A549 (cell line): ENCODE measurements at regions not wholly inside any gene's neighbourhood (a gene's known extent, or its start where the extent isn't known, plus 50 kb on each side); places are given as distances from the start of the nearest gene placed in this dataset.

Source experiments
- ATAC-seq, 2 experiments: fragments of 200-7000 bp in 1 of 2; fragments of >200 bp in 1 of 2; cut with Nextera tagmentation in 1 of 2; cut with Tn5 transposase in 1 of 2; 3 replicates each; pipeline versions ENCODE4 v1.8.0 to v1.9.1; 2018 to 2020; ENCODE audit warnings: mild to moderate bottlenecking in 1 of 2, moderate library complexity in 1 of 2
- CTCF ChIA-PET: fragments of 300-600 bp; sonication (Branson Sonifier 250); formaldehyde crosslinking; extraction: SDS; loops from one replicate; lab custom pipeline; 2021; ENCODE audit warnings: antibody characterized with exemption, inconsistent platforms; lab: Yijun Ruan, JAX
- POLR2A ChIA-PET: fragments of 350-600 bp; formaldehyde crosslinking; extraction: SDS; loops from one replicate; lab custom pipeline; 2021; ENCODE audit warnings: antibody characterized with exemption, inconsistent platforms; lab: Yijun Ruan, JAX
- DNase-seq, 2 experiments: peaks; one replicate each; pipeline versions ENCODE4 v3.0.0 to v3.0.0-alpha.2; 2011 to 2016; ENCODE audit warnings: low read depth in 1 of 2, low spot score in 1 of 2
- FAIRE-seq: peaks from 2 replicates; lab custom pipeline; 2011; peaks lifted over from hg19 to GRCh38; lab: Jason Lieb, UNC
- H3K27ac ChIP-seq, 2 experiments: fragments of >200 bp; sonication (Bioruptor Twin); formaldehyde crosslinking; 3 replicates each; pipeline ENCODE4 v1.5.1; 2016 to 2017
- H3K4me1 ChIP-seq: fragments of >200 bp; sonication (Bioruptor Twin); formaldehyde crosslinking; 3 replicates; pipeline ENCODE4 v1.6.1; 2016
- H3K4me2 ChIP-seq: fragments of >200 bp; sonication (Bioruptor Twin); formaldehyde crosslinking; 3 replicates; pipeline ENCODE4 v1.6.1; 2016
- H3K4me3 ChIP-seq: fragments of >200 bp; sonication (Bioruptor Twin); formaldehyde crosslinking; 3 replicates; pipeline ENCODE4 v1.5.1; 2016
- H3K9me3 ChIP-seq: fragments of >200 bp; sonication (Bioruptor Twin); formaldehyde crosslinking; 3 replicates; pipeline ENCODE4 v1.6.1; 2016
- BHLHE40 ChIP-seq: IDR thresholded peaks from 2 replicates; pipeline ENCODE4 v1.6.1; 2012; ENCODE audit warnings: low read depth, low read length, inconsistent platforms
- CHD2 ChIP-seq: fragments of 150-350 bp; IDR thresholded peaks from 2 replicates; pipeline ENCODE4 v1.6.1; 2014; ENCODE audit warnings: low read length; ENCODE audit not compliant: partially characterized antibody
- EP300 ChIP-seq, 2 experiments: fragments of >200 bp; sonication (Bioruptor Twin); formaldehyde crosslinking; IDR thresholded peaks; 2 replicates in 1 of 2; 3 replicates in 1 of 2; pipeline ENCODE4 v1.6.1; 2016 to 2017
- ESRRA ChIP-seq: fragments of 150-350 bp; IDR thresholded peaks from 2 replicates; pipeline ENCODE4 v1.6.1; 2014; ENCODE audit warnings: mild to moderate bottlenecking, low read length, borderline replicate concordance
- FOSL2 ChIP-seq, 2 experiments: fragments of 450-650 bp in 1 of 2; fragments of >200 bp in 1 of 2; sonication (Bioruptor Twin) in 1 of 2; formaldehyde crosslinking; IDR thresholded peaks; 2 replicates each; pipeline versions ENCODE4 v1.5.0 to v1.6.1; 2016 to 2020; ENCODE audit warnings: mild to moderate bottlenecking in 1 of 2, moderate library complexity in 1 of 2
- GATA3 ChIP-seq: IDR thresholded peaks from 2 replicates; pipeline ENCODE4 v1.6.1; 2012; ENCODE audit warnings: borderline replicate concordance
- HDAC2 ChIP-seq: fragments of 200-600 bp; sonication (generic); IDR thresholded peaks from 2 replicates; pipeline ENCODE4 v1.6.1; 2016
- HOXB13 ChIP-seq: fragments of 250-450 bp; sonication (Bioruptor Pico); IDR thresholded peaks from 2 replicates; pipeline ENCODE4 v1.5.0; 2020; ENCODE audit warnings: low read depth, mild to moderate bottlenecking, moderate library complexity
- JUN ChIP-seq, 2 experiments: fragments of >200 bp; sonication (Bioruptor Twin); formaldehyde crosslinking; IDR thresholded peaks; 2 replicates in 1 of 2; 3 replicates in 1 of 2; pipeline ENCODE4 v1.6.1; 2016 to 2017
- KDM5A ChIP-seq: fragments of 200-600 bp; sonication (generic); IDR thresholded peaks from 2 replicates; pipeline ENCODE4 v1.6.1; 2016; ENCODE audit warnings: antibody characterized with exemption, mild to moderate bottlenecking
- MAFK ChIP-seq: fragments of 450-650 bp; IDR thresholded peaks from 2 replicates; pipeline ENCODE4 v1.6.1; 2014; ENCODE audit not compliant: partially characterized antibody
- MYC ChIP-seq: IDR thresholded peaks from 2 replicates; pipeline ENCODE4 v1.6.1; 2012; ENCODE audit warnings: mild to moderate bottlenecking, inconsistent platforms, low read length, improper control_type of control experiment, borderline replicate concordance
- NFE2L2 ChIP-seq: fragments of 150-350 bp; conservative IDR thresholded peaks from 2 replicates; pipeline ENCODE4 v1.6.1; 2014; ENCODE audit warnings: low read length
- NR3C1 ChIP-seq: fragments of >200 bp; sonication (Bioruptor Twin); formaldehyde crosslinking; IDR thresholded peaks from 3 replicates; pipeline ENCODE4 v1.6.1; 2017
- TP53 ChIP-seq: fragments of 250-450 bp; sonication (Bioruptor Pico); IDR thresholded peaks from 2 replicates; pipeline ENCODE4 v1.5.0; 2021; ENCODE audit warnings: mild to moderate bottlenecking, moderate library complexity
- WGBS: methylation state at CpG from one replicate; pipeline ENCODE4 v1.1.6; 2017; ENCODE audit errors: missing lambda C conversion rate; 5-methylcytosine and 5-hydroxymethylcytosine counted together
- TF ChIP-seq, protein P1 (sequence below): fragments of 450-650 bp; IDR thresholded peaks from 2 replicates; pipeline ENCODE4 v1.6.1; 2014; ENCODE audit warnings: antibody characterized with exemption
- TF ChIP-seq, protein P2 (sequence below): IDR thresholded peaks from 2 replicates; pipeline ENCODE4 v1.6.1; 2012
- TF ChIP-seq, protein P3 (sequence below): fragments of >200 bp; sonication (Bioruptor Twin); formaldehyde crosslinking; IDR thresholded peaks from 2 replicates; pipeline ENCODE4 v1.6.1; 2016
- TF ChIP-seq, protein P4 (sequence below): fragments of 150-350 bp; IDR thresholded peaks from 2 replicates; pipeline ENCODE4 v1.6.1; 2014; ENCODE audit warnings: low read depth, mild to moderate bottlenecking, low read length
- TF ChIP-seq, protein P5 (sequence below): fragments of 250-450 bp; sonication (Bioruptor Pico); IDR thresholded peaks from 2 replicates; pipeline ENCODE4 v1.5.0; 2021; ENCODE audit warnings: mild to moderate bottlenecking, moderate library complexity, borderline replicate concordance
- TF ChIP-seq, protein P6 (sequence below): fragments of >200 bp; sonication (Bioruptor Twin); formaldehyde crosslinking; IDR thresholded peaks from 3 replicates; pipeline ENCODE4 v1.5.1; 2016

DNA sequence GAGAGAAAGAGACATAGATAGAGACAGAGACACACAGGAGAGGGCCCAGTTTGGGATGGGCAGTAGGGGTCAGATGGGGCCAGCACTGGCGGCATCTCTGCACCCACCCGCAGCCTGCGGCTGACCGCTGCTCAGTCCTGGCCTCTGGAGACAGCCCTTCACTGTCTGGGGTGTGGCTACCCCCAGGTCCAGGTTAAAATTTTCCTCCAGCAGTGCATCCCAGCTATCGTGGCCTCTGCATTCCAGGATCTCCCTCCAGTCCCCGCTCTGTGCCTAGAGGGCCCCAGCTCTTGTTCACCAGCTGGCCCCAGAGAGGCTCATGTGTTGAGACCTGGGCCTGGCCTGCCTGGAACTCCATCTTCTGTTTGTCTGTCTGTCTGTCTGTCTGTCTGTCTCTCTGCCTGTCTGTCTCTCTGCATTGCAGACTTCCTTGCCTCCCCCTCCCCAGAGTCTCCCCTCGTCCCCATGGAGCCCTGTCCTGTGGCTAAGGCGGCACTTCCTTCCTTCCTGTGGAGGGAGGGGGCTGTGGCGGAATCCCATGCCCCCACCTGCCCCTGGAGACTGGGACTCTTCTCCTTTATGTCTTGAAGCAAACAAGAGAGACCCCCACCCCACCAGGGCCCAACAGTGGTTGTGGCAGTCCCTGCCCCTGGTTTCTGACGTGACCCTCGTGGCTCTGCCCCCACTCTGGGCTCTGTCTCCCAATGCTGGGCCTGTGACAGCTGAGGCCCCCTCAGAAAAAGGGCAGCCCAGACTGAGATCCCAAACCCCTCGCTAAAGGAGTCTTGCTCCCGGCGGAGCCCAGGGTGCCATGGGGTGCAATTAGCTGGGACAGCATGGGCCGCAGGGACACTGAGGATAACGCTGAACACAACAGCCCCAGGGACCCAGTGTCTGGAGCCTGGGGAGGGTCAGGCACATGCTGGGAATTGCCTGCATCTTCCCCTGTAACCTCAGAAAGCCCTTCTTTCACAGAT lies 241.8 kb downstream of the NPHP4 start:
- Histone ChIP-seq H3K9me3 (no peaks in the 10 kb centered on the region), H3K4me1 (no peaks in the 10 kb centered on the region), H3K4me2 (no peak overlapping the region), H3K4me3 (no peak overlapping the region), H3K27ac (no peak overlapping the region)
- DNase-seq (no peak), FAIRE-seq (no peak), ATAC-seq (no peak)
- CTCF ChIA-PET, result no interaction called here
- WGBS, result 56% methylated on average over 10 of the region's 16 CpGs
- TF ChIP-seq, protein P1, sequence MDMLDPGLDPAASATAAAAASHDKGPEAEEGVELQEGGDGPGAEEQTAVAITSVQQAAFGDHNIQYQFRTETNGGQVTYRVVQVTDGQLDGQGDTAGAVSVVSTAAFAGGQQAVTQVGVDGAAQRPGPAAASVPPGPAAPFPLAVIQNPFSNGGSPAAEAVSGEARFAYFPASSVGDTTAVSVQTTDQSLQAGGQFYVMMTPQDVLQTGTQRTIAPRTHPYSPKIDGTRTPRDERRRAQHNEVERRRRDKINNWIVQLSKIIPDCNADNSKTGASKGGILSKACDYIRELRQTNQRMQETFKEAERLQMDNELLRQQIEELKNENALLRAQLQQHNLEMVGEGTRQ, result no peak
- TF ChIP-seq, protein P2, sequence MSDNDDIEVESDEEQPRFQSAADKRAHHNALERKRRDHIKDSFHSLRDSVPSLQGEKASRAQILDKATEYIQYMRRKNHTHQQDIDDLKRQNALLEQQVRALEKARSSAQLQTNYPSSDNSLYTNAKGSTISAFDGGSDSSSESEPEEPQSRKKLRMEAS, result no peak
- TF ChIP-seq, protein P3, sequence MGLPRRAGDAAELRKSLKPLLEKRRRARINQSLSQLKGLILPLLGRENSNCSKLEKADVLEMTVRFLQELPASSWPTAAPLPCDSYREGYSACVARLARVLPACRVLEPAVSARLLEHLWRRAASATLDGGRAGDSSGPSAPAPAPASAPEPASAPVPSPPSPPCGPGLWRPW, result no peak
- TF ChIP-seq GATA3 (no peak), CHD2 (no peak)
- POLR2A ChIA-PET, result no interaction called here

DNA sequence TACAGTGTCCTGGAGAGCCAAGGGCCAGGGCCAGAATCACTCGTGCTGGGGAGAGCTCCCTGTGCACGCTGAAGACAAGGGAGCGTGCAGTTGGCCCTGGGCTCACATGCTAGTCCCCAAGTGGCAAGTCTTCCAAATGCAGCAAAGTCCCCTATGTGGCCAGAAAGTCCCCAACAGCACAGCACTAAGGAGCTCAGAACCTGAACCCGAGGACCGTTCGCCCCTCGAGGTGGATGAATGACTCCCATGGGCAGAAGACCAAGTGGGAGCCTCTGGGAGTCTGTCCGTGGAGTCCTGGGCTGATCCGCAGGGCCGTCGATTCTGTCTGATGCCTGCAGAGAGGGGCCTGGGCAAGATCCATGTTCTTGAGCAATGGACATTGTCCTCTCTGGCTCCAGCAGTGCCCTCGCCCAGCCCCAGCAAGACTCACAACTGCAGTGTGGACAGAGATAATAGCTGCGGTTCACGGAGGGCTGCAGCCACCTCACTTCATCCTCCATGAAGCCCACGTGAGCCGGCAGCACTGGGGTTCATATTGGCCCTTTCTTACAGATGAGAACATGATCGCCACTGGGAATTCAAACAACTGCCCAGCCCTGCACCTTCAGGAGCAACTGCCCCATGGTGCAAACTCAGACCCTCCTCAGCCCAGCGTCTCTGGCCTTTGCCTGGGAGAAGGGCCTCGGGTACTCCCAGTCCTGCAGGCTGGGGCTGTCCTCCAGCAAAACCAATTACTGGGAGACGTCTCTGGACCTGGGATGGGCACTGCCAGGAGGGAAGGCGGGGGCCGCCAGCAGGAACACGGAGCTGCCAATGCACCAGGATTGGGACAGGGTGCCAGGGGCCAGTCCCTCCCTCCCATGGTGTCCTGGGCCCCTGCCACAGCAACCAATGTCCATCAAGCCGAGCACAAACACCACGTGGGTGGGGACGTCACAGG lies 243.7 kb downstream of the NPHP4 start:
- POLR2A ChIA-PET, result no interaction called here
- Histone ChIP-seq H3K9me3 (no peaks in the 10 kb centered on the region), H3K4me2 (no peak overlapping the region), H3K4me1 (no peaks in the 10 kb centered on the region), H3K4me3 (no peak overlapping the region)
- no peak for FAIRE-seq
- CTCF ChIA-PET, result interaction anchor here (1.4 kb wide), 1 partner anchor 14 kb away, joined by 4 read pairs; no protein-coding TSS in a partner anchor
- TF ChIP-seq NFE2L2, result no peak
- TF ChIP-seq EP300 (IDR thresholded peaks at IDR 0.05), result no peak
- no peak for TF ChIP-seq HOXB13 (CRISPR knock-in tag)
- no peak for TF ChIP-seq JUN (IDR thresholded peaks at IDR 0.05)
- no peak for TF ChIP-seq TP53 (CRISPR knock-in tag)
- TF ChIP-seq NR3C1, result no peak
- no peak for TF ChIP-seq ESRRA
- TF ChIP-seq FOSL2 (IDR thresholded peaks at IDR 0.05), result no peak
- no peak for TF ChIP-seq FOSL2 (CRISPR knock-in tag; IDR thresholded peaks at IDR 0.05)
- TF ChIP-seq, all 56 proteins: peak for 0
- 58% methylated on average over 7 of the region's 26 CpGs for WGBS
- no peak overlapping the region for H3K27ac ChIP-seq
- DNase-seq, result no peak
- no peak for ATAC-seq

DNA sequence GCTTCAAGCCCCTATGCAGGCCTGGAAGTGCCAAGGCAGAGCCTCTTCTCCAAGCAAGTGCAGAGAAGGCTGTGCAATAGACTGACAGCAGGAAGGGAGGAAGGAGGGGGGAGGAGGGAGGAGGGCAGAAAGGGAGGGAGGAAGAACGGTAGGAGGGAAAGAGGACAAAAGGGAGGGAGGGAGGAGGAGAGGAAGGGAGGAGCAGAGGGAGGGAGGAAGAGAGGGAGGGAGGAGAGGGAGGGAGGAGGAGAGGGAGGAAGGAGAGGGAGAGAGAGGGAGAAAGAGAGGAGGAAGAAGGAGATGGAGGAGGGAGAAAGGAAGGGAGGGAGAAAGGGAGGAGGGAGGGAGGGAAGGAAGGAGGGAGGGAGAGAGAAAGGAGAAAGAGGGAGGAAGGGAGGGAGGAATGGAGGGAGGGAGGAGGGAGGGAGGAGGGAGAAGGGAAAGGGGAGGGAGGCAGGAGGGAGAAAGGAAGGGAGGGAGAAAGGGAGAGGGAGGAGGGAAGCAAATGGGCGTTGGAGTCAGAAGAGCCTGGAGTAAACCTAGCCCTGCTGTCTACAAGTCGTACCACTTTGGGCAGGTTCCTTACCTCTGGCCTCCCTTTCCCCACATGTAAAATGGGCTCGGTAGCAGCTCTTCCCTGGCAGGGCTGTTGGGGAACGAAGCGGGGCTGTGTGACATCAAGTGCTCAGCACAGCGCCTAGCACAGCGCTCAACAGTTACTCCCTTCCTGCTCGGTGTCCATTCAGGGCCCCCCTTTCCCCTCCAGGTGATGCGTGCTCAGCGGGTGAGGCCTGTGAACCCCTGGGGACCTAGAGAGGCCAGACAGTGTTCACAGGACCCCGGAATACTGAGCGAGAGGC lies 244.6 kb downstream of the NPHP4 start:
- Histone ChIP-seq H3K4me3 (no peak overlapping the region), H3K27ac (no peak overlapping the region), H3K9me3 (no peaks in the 10 kb centered on the region), H3K4me1 (no peaks in the 10 kb centered on the region), H3K4me2 (no peak overlapping the region)
- ChIA-PET CTCF (interaction anchor here (1.4 to 5.0 kb wide), 2 partner anchors 14 to 237 kb away, joined by 4 to 53 read pairs; no protein-coding TSS in a partner anchor), POLR2A (no interaction called here)
- WGBS, result 50% methylated on average over 7 of the region's 13 CpGs
- DNase-seq (no peak), FAIRE-seq (no peak), ATAC-seq (no peak)
- TF ChIP-seq HOXB13 (CRISPR knock-in tag), result no peak
- TF ChIP-seq, protein P3, result no peak
- TF ChIP-seq BHLHE40, result no peak
- TF ChIP-seq, protein P4, sequence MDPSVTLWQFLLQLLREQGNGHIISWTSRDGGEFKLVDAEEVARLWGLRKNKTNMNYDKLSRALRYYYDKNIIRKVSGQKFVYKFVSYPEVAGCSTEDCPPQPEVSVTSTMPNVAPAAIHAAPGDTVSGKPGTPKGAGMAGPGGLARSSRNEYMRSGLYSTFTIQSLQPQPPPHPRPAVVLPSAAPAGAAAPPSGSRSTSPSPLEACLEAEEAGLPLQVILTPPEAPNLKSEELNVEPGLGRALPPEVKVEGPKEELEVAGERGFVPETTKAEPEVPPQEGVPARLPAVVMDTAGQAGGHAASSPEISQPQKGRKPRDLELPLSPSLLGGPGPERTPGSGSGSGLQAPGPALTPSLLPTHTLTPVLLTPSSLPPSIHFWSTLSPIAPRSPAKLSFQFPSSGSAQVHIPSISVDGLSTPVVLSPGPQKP, result no peak
- no peak for TF ChIP-seq MAFK
- TF ChIP-seq, protein P5, sequence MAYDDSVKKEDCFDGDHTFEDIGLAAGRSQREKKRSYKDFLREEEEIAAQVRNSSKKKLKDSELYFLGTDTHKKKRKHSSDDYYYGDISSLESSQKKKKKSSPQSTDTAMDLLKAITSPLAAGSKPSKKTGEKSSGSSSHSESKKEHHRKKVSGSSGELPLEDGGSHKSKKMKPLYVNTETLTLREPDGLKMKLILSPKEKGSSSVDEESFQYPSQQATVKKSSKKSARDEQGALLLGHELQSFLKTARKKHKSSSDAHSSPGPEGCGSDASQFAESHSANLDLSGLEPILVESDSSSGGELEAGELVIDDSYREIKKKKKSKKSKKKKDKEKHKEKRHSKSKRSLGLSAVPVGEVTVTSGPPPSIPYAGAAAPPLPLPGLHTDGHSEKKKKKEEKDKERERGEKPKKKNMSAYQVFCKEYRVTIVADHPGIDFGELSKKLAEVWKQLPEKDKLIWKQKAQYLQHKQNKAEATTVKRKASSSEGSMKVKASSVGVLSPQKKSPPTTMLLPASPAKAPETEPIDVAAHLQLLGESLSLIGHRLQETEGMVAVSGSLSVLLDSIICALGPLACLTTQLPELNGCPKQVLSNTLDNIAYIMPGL (CRISPR knock-in tag), result no peak
- TF ChIP-seq KDM5A, result no peak
- TF ChIP-seq HDAC2, result no peak
- TF ChIP-seq, protein P6, sequence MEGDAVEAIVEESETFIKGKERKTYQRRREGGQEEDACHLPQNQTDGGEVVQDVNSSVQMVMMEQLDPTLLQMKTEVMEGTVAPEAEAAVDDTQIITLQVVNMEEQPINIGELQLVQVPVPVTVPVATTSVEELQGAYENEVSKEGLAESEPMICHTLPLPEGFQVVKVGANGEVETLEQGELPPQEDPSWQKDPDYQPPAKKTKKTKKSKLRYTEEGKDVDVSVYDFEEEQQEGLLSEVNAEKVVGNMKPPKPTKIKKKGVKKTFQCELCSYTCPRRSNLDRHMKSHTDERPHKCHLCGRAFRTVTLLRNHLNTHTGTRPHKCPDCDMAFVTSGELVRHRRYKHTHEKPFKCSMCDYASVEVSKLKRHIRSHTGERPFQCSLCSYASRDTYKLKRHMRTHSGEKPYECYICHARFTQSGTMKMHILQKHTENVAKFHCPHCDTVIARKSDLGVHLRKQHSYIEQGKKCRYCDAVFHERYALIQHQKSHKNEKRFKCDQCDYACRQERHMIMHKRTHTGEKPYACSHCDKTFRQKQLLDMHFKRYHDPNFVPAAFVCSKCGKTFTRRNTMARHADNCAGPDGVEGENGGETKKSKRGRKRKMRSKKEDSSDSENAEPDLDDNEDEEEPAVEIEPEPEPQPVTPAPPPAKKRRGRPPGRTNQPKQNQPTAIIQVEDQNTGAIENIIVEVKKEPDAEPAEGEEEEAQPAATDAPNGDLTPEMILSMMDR, result no peak
- no peak for TF ChIP-seq CHD2
- no peak for TF ChIP-seq MYC
